LNCaP clone FGC (cell line): ENCODE measurements at regions not wholly inside any gene's neighbourhood (a gene's known extent, or its start where the extent isn't known, plus 50 kb on each side); places are given as distances from the start of the nearest gene placed in this dataset.
"Not testable (repeated sequence)": the region's sequence is repeated elsewhere in the genome, so short reads cannot be mapped to it uniquely, and the experiment has no call there.

Experiments
- DNase-seq: peaks from one replicate; pipeline ENCODE4 v3.0.0-alpha.2; 2011; ENCODE audit warnings: low read depth
- H3K4me3 ChIP-seq: 2 replicates; pipeline ENCODE4 v1.5.1; 2011; ENCODE audit warnings: mild to moderate bottlenecking, low read depth, low read length, control low read depth
- CTCF ChIP-seq: IDR thresholded peaks from 2 replicates; pipeline ENCODE4 v1.5.1; 2012; ENCODE audit warnings: mild to moderate bottlenecking; ENCODE audit not compliant: control insufficient read depth, insufficient read depth; ENCODE audit errors: extremely low read depth

- not testable (repeated sequence) for DNase-seq, H3K4me3 ChIP-seq
Measured at GRCh38 chr20:17891131-17891530, 77.5 kb downstream of the SNX5 start.

- H3K4me3 ChIP-seq = no peak overlapping the region
- DNase-seq = no peak
- no peak for TF ChIP-seq CTCF
Measured at GRCh38 chr20:17890330-17890729, 78.3 kb downstream of the SNX5 start.

- TF ChIP-seq CTCF = peak; percentile 2; the same call in 1 of the 2 replicates
- DNase-seq = no peak
Measured at GRCh38 chr20:17889226-17889625, 79.4 kb downstream of the SNX5 start.

GRCh38 chr20:17888044-17888443 lies 80.5 kb downstream of the SNX5 start:
- no peak for DNase-seq
- TF ChIP-seq CTCF = no peak
- no peak overlapping the region for H3K4me3 ChIP-seq

More at GRCh38 chr20:17889226-17889625, 79.4 kb downstream of the SNX5 start:
- H3K4me3 ChIP-seq = no peak overlapping the region

- no peak for DNase-seq
- H3K4me3 ChIP-seq = no peak overlapping the region
- no peak for TF ChIP-seq CTCF
Measured at GRCh38 chr20:17887331-17888030, 81.1 kb downstream of the SNX5 start.

- no peak for TF ChIP-seq CTCF
- no peak for DNase-seq
- H3K4me3 ChIP-seq = no peak overlapping the region
Measured at GRCh38 chr20:17885544-17885943, 83.0 kb downstream of the SNX5 start.

GRCh38 chr20:17885076-17885475 lies 83.5 kb downstream of the SNX5 start:
- no peak overlapping the region for H3K4me3 ChIP-seq
- no peak for DNase-seq
- no peak for TF ChIP-seq CTCF
